H9 (cell line): ENCODE measurements at regions not wholly inside any gene's neighbourhood (a gene's known extent, or its start where the extent isn't known, plus 50 kb on each side); places are given as distances from the start of the nearest gene placed in this dataset.

Experiments
- DNase-seq: peaks from one replicate; pipeline ENCODE4 v3.0.0-alpha.2; 2017
- H2AFZ ChIP-seq: one replicate; pipeline ENCODE4 v1.6.1; 2013; ENCODE audit warnings: mild to moderate bottlenecking, low read length, control low read depth, moderate library complexity
- H2AK5ac ChIP-seq: 2 replicates; pipeline ENCODE4 v1.6.1; 2013; ENCODE audit warnings: low read length, control low read depth, mixed read lengths; ENCODE audit not compliant: insufficient read length
- H2BK120ac ChIP-seq: one replicate; pipeline ENCODE4 v1.6.1; 2013; ENCODE audit warnings: low read depth, mild to moderate bottlenecking, low read length, control low read depth, inconsistent platforms; ENCODE audit not compliant: poor library complexity, severe bottlenecking
- H2BK12ac ChIP-seq: 2 replicates; pipeline ENCODE4 v1.6.1; 2013; ENCODE audit warnings: low read length, control low read depth, mixed read lengths, low read depth; ENCODE audit not compliant: insufficient read length
- H2BK15ac ChIP-seq: 2 replicates; pipeline ENCODE4 v1.6.1; 2013; ENCODE audit warnings: low read depth, low read length, control low read depth
- H2BK20ac ChIP-seq: one replicate; pipeline ENCODE4 v1.6.1; 2013; ENCODE audit warnings: low read depth, mild to moderate bottlenecking, low read length, control low read depth, inconsistent platforms; ENCODE audit not compliant: poor library complexity, severe bottlenecking
- H2BK5ac ChIP-seq: 2 replicates; pipeline ENCODE4 v1.6.1; 2013; ENCODE audit warnings: low read length, control low read depth, mixed read lengths; ENCODE audit not compliant: insufficient read length
- H3K14ac ChIP-seq: 2 replicates; pipeline ENCODE4 v1.6.1; 2013; ENCODE audit warnings: low read length, control low read depth; ENCODE audit not compliant: insufficient read depth
- H3K18ac ChIP-seq: 2 replicates; pipeline ENCODE4 v1.6.1; 2013; ENCODE audit warnings: low read depth, mild to moderate bottlenecking, mixed read lengths, low read length, control low read depth; ENCODE audit not compliant: insufficient read length
- H3K23ac ChIP-seq: 2 replicates; pipeline ENCODE4 v1.6.1; 2013; ENCODE audit warnings: low read length, control low read depth, mixed read lengths, low read depth; ENCODE audit not compliant: insufficient read length
- H3K23me2 ChIP-seq: 2 replicates; pipeline ENCODE4 v1.6.1; 2013; ENCODE audit warnings: low read depth, mild to moderate bottlenecking, mixed read lengths, low read length, control low read depth; ENCODE audit not compliant: insufficient read length, poor library complexity, severe bottlenecking
- H3K27ac ChIP-seq: 2 replicates; pipeline ENCODE4 v1.5.1; 2013; ENCODE audit warnings: low read length, control low read depth, mixed read lengths, low read depth; ENCODE audit not compliant: insufficient read length
- H3K27me3 ChIP-seq: 2 replicates; pipeline ENCODE4 v1.6.1; 2013; ENCODE audit warnings: low read length, control low read depth, inconsistent platforms; ENCODE audit not compliant: insufficient read depth
- H3K4ac ChIP-seq: 2 replicates; pipeline ENCODE4 v1.6.1; 2013; ENCODE audit warnings: low read depth, mild to moderate bottlenecking, control low read depth, inconsistent platforms, low read length, moderate library complexity
- H3K4me1 ChIP-seq: 2 replicates; pipeline ENCODE4 v1.6.1; 2013; ENCODE audit warnings: low read length, control low read depth, inconsistent platforms; ENCODE audit not compliant: insufficient read depth
- H3K4me2 ChIP-seq: 2 replicates; pipeline ENCODE4 v1.6.1; 2013; ENCODE audit warnings: low read length, control low read depth, mixed read lengths; ENCODE audit not compliant: insufficient read length, insufficient read depth
- H3K56ac ChIP-seq: 2 replicates; pipeline ENCODE4 v1.6.1; 2013; ENCODE audit warnings: low read depth, mild to moderate bottlenecking, mixed read lengths, low read length, control low read depth; ENCODE audit not compliant: insufficient read length
- H3K79me1 ChIP-seq: 2 replicates; pipeline ENCODE4 v1.6.1; 2013; ENCODE audit warnings: low read depth, mild to moderate bottlenecking, moderate library complexity, low read length, control low read depth, inconsistent platforms; ENCODE audit not compliant: insufficient read depth, poor library complexity, severe bottlenecking
- H3K79me2 ChIP-seq: 2 replicates; pipeline ENCODE4 v1.6.1; 2013; ENCODE audit warnings: low read length, control low read depth, inconsistent platforms; ENCODE audit not compliant: insufficient read depth
- H3K9ac ChIP-seq: 2 replicates; pipeline ENCODE4 v1.6.1; 2013; ENCODE audit warnings: low read length, control low read depth, mixed read lengths; ENCODE audit not compliant: insufficient read length; ENCODE audit errors: extremely low read depth
- H3K9me3 ChIP-seq: one replicate; pipeline ENCODE4 v1.6.1; 2013; ENCODE audit warnings: low read depth, low read length, inconsistent platforms; ENCODE audit not compliant: control insufficient read depth
- H3T11ph ChIP-seq: one replicate; pipeline ENCODE4 v1.6.1; 2013; ENCODE audit warnings: mild to moderate bottlenecking, low read length, control low read depth, inconsistent platforms
- H4K20me1 ChIP-seq: one replicate; pipeline ENCODE4 v1.6.1; 2013; ENCODE audit not compliant: control insufficient read depth, insufficient read length, insufficient read depth
- H4K5ac ChIP-seq: 2 replicates; pipeline ENCODE4 v1.6.1; 2013; ENCODE audit warnings: low read depth, mild to moderate bottlenecking, mixed read lengths, low read length, control low read depth; ENCODE audit not compliant: insufficient read length
- H4K8ac ChIP-seq: replicated peaks from 2 replicates; pipeline ENCODE4 v1.6.1; 2013; ENCODE audit warnings: low read length, control low read depth, mixed read lengths, low read depth; ENCODE audit not compliant: insufficient read length
- H4K91ac ChIP-seq: 2 replicates; pipeline ENCODE4 v1.6.1; 2013; ENCODE audit warnings: low read depth, mild to moderate bottlenecking, moderate library complexity, mixed read lengths, low read length, control low read depth; ENCODE audit not compliant: insufficient read length
- H3K27ac Mint-ChIP-seq, 3 experiments: 2 replicates in 2 of 3; 3 replicates in 1 of 3; pipeline ENCODE4 v1.8.0; 2020 to 2021; ENCODE audit warnings: mixed read lengths in 3 of 3, mild to moderate bottlenecking in 1 of 3, moderate library complexity in 1 of 3
- H3K27me3 Mint-ChIP-seq: 2 replicates; pipeline ENCODE4 v1.8.0; 2021; ENCODE audit warnings: low read depth, mild to moderate bottlenecking, moderate library complexity, mixed read lengths
- H3K36me3 Mint-ChIP-seq, 3 experiments: 2 replicates in 2 of 3; 3 replicates in 1 of 3; pipeline ENCODE4 v1.8.0; 2020 to 2021; ENCODE audit warnings: low read depth in 3 of 3, mixed read lengths in 3 of 3; ENCODE audit not compliant: insufficient read depth in 1 of 3
- H3K4me1 Mint-ChIP-seq, 2 experiments: 2 replicates each; pipeline ENCODE4 v1.8.0; 2020; ENCODE audit warnings: mixed read lengths in 2 of 2
- H3K4me3 Mint-ChIP-seq, 2 experiments: 2 replicates in 1 of 2; 3 replicates in 1 of 2; pipeline ENCODE4 v1.8.0; 2020 to 2021; ENCODE audit warnings: mild to moderate bottlenecking in 2 of 2, mixed read lengths in 2 of 2, moderate library complexity in 1 of 2
- H3K9me3 Mint-ChIP-seq, 2 experiments: 2 replicates in 1 of 2; 3 replicates in 1 of 2; pipeline ENCODE4 v1.8.0; 2020; ENCODE audit warnings: mild to moderate bottlenecking in 2 of 2, mixed read lengths in 2 of 2, moderate library complexity in 1 of 2
- WGBS: extraction: QIAGEN DNeasy Blood & Tissue Kit; methylation state at CpG from one replicate; pipeline ENCODE4 v1.1.7; 2013; ENCODE audit warnings: missing lambda C conversion rate, low lambda C conversion rate, mixed read lengths; ENCODE audit not compliant: insufficient read length; ENCODE audit errors: extremely low coverage; 5-methylcytosine and 5-hydroxymethylcytosine counted together
- TF ChIP-seq, protein P1 (sequence below): fragments of 200-600 bp; sonication (generic); conservative IDR thresholded peaks from 3 replicates; pipeline ENCODE4 v1.8.0; 2021; ENCODE audit warnings: antibody characterized with exemption, mild to moderate bottlenecking

DNA sequence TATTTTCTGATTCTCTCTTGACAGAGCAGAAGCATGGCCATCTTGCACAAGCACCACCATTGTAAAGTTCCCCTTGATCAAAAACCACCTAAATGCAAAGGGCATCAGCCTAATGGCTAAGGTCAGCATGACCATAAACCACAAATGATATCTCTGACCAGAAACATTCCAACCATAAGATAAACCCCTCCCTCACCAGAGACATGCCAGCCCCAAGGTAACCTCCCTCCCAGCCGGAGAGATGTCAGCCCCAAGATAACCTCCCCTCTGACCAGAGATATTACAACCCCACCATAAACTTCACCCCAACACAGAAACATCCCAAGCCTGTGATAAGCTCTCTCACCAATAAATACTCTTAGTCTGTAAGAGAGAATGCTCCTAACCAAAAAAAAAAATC, 72.1 kb upstream of the CDK1 start:
- Histone ChIP-seq H4K5ac (no peak overlapping the region), H3K27ac (no peak overlapping the region), H3T11ph (no peak overlapping the region), H3K79me1 (no peaks in the 10 kb centered on the region), H2BK12ac (no peak overlapping the region), H2AK5ac (no peak overlapping the region), H3K14ac (no peak overlapping the region), H3K23ac (no peak overlapping the region), H3K79me2 (no peaks in the 10 kb centered on the region; the same call in 1 of the 2 replicates), H3K4me1 (no peaks in the 10 kb centered on the region), H3K4ac (no peak overlapping the region), H3K9me3 (no peaks in the 10 kb centered on the region), H4K8ac (no peak overlapping the region), H2BK15ac (no peak overlapping the region), H3K23me2 (no peaks in the 10 kb centered on the region), H3K56ac (no peak overlapping the region), H2BK120ac (no peak overlapping the region), H4K91ac (no peak overlapping the region), H3K9ac (no peak overlapping the region), H2BK5ac (no peak overlapping the region), H2AFZ (no peak overlapping the region), H3K4me2 (no peak overlapping the region), H4K20me1 (no peaks in the 10 kb centered on the region), H2BK20ac (no peak overlapping the region), H3K27me3 (no peaks in the 10 kb centered on the region), H3K18ac (no peak overlapping the region)
- no peak overlapping the region for H3K4me3 Mint-ChIP-seq
- H3K9me3 Mint-ChIP-seq: peaks cover 7 to 15% of the 10 kb centered on the region in 2 experiments
- no peak for DNase-seq
- H3K36me3 Mint-ChIP-seq: peaks cover 8 to 22% (median 8%) of the 10 kb centered on the region in 3 experiments
- no peaks in the 10 kb centered on the region for H3K27me3 Mint-ChIP-seq
- H3K27ac Mint-ChIP-seq: no peak overlapping the region
- TF ChIP-seq, protein P1, sequence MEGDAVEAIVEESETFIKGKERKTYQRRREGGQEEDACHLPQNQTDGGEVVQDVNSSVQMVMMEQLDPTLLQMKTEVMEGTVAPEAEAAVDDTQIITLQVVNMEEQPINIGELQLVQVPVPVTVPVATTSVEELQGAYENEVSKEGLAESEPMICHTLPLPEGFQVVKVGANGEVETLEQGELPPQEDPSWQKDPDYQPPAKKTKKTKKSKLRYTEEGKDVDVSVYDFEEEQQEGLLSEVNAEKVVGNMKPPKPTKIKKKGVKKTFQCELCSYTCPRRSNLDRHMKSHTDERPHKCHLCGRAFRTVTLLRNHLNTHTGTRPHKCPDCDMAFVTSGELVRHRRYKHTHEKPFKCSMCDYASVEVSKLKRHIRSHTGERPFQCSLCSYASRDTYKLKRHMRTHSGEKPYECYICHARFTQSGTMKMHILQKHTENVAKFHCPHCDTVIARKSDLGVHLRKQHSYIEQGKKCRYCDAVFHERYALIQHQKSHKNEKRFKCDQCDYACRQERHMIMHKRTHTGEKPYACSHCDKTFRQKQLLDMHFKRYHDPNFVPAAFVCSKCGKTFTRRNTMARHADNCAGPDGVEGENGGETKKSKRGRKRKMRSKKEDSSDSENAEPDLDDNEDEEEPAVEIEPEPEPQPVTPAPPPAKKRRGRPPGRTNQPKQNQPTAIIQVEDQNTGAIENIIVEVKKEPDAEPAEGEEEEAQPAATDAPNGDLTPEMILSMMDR: no peak
- no CpG with 5 or more reads among the region's 1 CpG for WGBS
- H3K4me1 Mint-ChIP-seq: peaks cover 12 to 19% of the 10 kb centered on the region in 2 experiments
